NB4 (cell line): ENCODE measurements at regions not wholly inside any gene's neighbourhood (a gene's known extent, or its start where the extent isn't known, plus 50 kb on each side); places are given as distances from the start of the nearest gene placed in this dataset.

Experiments used
- DNase-seq: peaks from one replicate; pipeline ENCODE4 v3.0.0; 2010; ENCODE audit warnings: low read depth
- H3K4me3 ChIP-seq: one replicate; pipeline ENCODE4 v1.5.1; 2011; ENCODE audit warnings: mild to moderate bottlenecking, low read depth, low read length, moderate library complexity
- MAX ChIP-seq: IDR thresholded peaks from 2 replicates; pipeline ENCODE4 v1.6.1; 2011; ENCODE audit warnings: low read depth, low read length
- MYC ChIP-seq: IDR thresholded peaks from 2 replicates; pipeline ENCODE4 v1.6.1; 2011; ENCODE audit warnings: low read depth, low read length
- POLR2A ChIP-seq: IDR thresholded peaks from 2 replicates; pipeline ENCODE4 v1.6.1; 2011; ENCODE audit warnings: mild to moderate bottlenecking; ENCODE audit not compliant: insufficient read length; ENCODE audit errors: extremely low read depth
- TF ChIP-seq, protein P1 (sequence below): IDR thresholded peaks from one replicate; pipeline ENCODE4 v1.5.1; 2012; ENCODE audit warnings: low read depth, low read length

DNA sequence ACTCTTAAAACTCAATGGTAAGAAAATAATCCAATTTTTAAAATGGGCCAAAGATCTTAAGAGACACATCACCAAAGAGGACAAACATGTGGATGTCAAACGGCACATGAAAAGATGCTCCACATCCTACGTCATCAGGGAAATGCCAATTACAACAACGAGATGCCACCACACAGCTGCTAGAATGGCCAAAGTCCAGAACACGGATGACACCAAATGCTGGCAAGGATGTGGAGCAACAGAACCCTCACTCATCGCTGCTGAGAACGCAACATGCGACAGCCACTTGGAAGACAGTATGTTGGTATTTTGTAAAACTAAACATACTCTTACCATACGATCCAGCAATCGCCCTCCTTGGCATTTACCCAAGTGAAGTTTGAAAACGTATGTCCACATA is 132.8 kb upstream of the CDH4 start:
- H3K4me3 ChIP-seq: no peak overlapping the region
- no peak for DNase-seq
- TF ChIP-seq MAX: no peak
- no peak for TF ChIP-seq MYC
- TF ChIP-seq, protein P1, sequence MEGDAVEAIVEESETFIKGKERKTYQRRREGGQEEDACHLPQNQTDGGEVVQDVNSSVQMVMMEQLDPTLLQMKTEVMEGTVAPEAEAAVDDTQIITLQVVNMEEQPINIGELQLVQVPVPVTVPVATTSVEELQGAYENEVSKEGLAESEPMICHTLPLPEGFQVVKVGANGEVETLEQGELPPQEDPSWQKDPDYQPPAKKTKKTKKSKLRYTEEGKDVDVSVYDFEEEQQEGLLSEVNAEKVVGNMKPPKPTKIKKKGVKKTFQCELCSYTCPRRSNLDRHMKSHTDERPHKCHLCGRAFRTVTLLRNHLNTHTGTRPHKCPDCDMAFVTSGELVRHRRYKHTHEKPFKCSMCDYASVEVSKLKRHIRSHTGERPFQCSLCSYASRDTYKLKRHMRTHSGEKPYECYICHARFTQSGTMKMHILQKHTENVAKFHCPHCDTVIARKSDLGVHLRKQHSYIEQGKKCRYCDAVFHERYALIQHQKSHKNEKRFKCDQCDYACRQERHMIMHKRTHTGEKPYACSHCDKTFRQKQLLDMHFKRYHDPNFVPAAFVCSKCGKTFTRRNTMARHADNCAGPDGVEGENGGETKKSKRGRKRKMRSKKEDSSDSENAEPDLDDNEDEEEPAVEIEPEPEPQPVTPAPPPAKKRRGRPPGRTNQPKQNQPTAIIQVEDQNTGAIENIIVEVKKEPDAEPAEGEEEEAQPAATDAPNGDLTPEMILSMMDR: no peak
- no peak for TF ChIP-seq POLR2A

GRCh38 chr20:61119794-61120410 is 132.2 kb upstream of the CDH4 start:
- no peak overlapping the region for H3K4me3 ChIP-seq
- TF ChIP-seq, protein P1: no peak
- TF ChIP-seq MYC (no peak), POLR2A (no peak), MAX (no peak)
- peak; percentile 28 for DNase-seq

- H3K4me3 ChIP-seq: no peak overlapping the region
- TF ChIP-seq, protein P1: peak; percentile 75
- TF ChIP-seq POLR2A: no peak
- peak; percentile 85 for DNase-seq
Observed at GRCh38 chr20:61120595-61121515, 131.2 kb upstream of the CDH4 start.

- no peak for DNase-seq
- H3K4me3 ChIP-seq: no peak overlapping the region
- TF ChIP-seq MAX (no peak), POLR2A (no peak), MYC (no peak)
- TF ChIP-seq, protein P1: no peak
Observed at GRCh38 chr20:61121661-61122060, 130.4 kb upstream of the CDH4 start.

- no peak overlapping the region for H3K4me3 ChIP-seq
- no peak for DNase-seq
- TF ChIP-seq MAX (no peak), POLR2A (no peak), MYC (no peak)
- TF ChIP-seq, protein P1: no peak
Observed at GRCh38 chr20:61123286-61123685, 128.8 kb upstream of the CDH4 start.
